Raji (cell line): ENCODE measurements at regions not wholly inside any gene's neighbourhood (a gene's known extent, or its start where the extent isn't known, plus 50 kb on each side); places are given as distances from the start of the nearest gene placed in this dataset.

Experiments
- POLR2A ChIP-seq: IDR thresholded peaks from 2 replicates; pipeline ENCODE4 v1.6.1; 2011; ENCODE audit warnings: low read depth, low read length, control low read depth; ENCODE audit not compliant: insufficient read depth

GRCh38 chr15:69789648-69790393, 307.9 kb downstream of the TLE3 start:
- no peak for TF ChIP-seq POLR2A

GRCh38 chr15:69790632-69791031, 307.1 kb downstream of the TLE3 start:
- no peak for TF ChIP-seq POLR2A

GRCh38 chr15:69792823-69793222, 304.9 kb downstream of the TLE3 start:
- TF ChIP-seq POLR2A, result no peak

- no peak for TF ChIP-seq POLR2A
Measured at GRCh38 chr15:69793431-69793780, 304.3 kb downstream of the TLE3 start.

GRCh38 chr15:69793781-69794451, 303.8 kb downstream of the TLE3 start:
- TF ChIP-seq POLR2A, result no peak

GRCh38 chr15:69794645-69795469, 302.9 kb downstream of the TLE3 start:
- no peak for TF ChIP-seq POLR2A

GRCh38 chr15:69795601-69796000, 302.1 kb downstream of the TLE3 start:
- no peak for TF ChIP-seq POLR2A

- no peak for TF ChIP-seq POLR2A
Measured at GRCh38 chr15:69797051-69797595, 300.6 kb downstream of the TLE3 start.

- TF ChIP-seq POLR2A, result no peak
Measured at GRCh38 chr15:69797615-69798014, 300.1 kb downstream of the TLE3 start.

GRCh38 chr15:69798481-69799250, 299.1 kb downstream of the TLE3 start:
- no peak for TF ChIP-seq POLR2A

GRCh38 chr15:69801144-69801543, 296.6 kb downstream of the TLE3 start:
- TF ChIP-seq POLR2A, result no peak

GRCh38 chr15:69802432-69802831, 295.3 kb downstream of the TLE3 start:
- TF ChIP-seq POLR2A, result no peak

GRCh38 chr15:69804786-69805185, 292.9 kb downstream of the TLE3 start:
- TF ChIP-seq POLR2A, result no peak

- TF ChIP-seq POLR2A, result no peak
Measured at GRCh38 chr15:69805248-69805953, 292.3 kb downstream of the TLE3 start.

GRCh38 chr15:69806287-69806915, 291.3 kb downstream of the TLE3 start:
- no peak for TF ChIP-seq POLR2A
